SHP77 (cell line): ENCODE measurements at regions not wholly inside any gene's neighbourhood (a gene's known extent, or its start where the extent isn't known, plus 50 kb on each side); places are given as distances from the start of the nearest gene placed in this dataset.

Experiments used
- DNase-seq, 2 experiments: peaks; one replicate each; lab custom pipeline; 2025; lab: John Stamatoyannopoulos, UW

DNA sequence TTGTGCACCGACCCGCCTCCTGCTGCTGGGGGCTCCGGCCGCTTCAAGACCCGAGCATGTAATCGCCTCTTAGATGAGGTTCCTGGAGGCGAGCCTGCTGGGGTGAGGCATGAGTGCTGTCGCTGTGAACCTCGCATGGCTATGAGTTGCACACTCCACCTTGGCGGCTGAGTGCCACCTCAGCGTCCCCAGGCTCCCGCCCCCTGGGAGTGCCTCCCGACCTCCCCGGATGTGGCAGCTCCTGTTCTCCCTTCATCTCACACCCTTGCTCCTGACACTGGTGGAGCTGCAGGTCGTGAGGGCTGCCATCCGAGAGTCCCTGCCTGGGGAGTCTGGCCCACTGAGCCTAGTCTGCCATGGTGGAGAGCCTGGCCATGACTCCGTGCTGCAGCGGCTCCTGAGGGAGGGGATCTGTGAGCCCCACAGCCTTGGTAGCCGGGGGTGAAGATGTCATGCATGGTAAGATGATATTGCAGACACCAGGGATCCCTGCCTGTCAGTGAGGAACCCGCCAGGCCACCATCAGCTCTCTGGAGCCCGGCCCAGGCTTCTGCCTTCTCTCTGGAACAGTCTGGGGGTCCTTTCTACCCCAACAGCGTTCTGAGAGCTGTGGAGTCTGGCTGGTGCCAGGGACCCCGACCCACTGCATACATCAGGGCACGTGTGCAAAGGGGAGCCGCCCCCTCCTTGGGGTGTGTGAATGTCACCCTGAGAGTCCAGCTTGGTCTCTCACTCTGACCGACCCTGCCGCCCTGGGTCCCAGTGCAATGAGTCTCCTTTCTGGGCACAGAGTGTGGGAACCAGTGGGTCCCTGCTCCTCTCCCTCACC, 61.6 kb upstream of the HS6ST1 start:
- no peak for DNase-seq

DNA sequence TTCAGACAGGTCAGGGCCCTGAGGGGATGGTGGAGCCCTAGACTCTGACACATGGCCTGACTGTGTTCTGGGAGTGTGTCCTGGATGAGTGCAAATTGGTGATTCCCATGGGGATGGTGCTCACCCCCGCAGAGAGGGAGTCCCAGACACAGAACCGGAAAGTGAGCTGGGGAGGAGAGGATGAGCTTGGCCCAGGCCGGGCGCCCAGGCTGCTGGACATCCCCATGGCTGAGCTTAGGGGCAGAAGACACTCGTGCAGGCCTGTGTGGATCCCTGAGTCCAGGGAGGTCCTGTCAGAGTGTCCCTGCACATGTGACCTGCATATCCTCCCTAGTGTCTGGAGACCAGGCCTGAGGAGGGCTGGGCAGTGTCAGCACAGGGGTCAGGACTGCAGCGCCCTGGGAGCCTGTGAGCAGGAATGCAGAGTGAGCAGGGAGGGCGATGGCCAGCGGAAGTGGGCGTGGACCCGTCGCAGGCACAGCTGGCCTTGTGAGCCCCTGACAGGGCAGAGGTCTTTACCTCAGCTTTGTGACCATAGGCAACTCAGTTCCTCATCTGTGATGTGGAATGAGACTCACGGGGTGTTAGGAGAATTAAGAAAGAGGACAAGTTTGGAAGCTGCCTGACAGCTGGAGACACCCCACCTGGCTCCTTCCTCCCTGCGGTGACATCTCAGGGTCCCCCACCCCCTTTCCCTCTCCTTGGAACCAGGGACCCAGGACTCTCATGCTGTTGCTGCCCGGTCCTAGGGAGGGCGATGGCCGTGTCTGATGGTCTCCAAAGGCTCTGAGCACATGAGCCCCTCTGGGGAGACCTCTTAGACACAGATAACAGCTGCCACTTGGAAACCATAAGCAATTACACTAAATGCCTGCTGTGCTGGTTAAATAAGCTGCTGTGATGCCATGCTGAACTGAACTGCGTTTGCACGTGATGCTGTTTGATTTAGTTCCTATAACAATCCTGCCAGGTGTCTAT, 62.6 kb upstream of the HS6ST1 start:
- DNase-seq = no peak

DNA sequence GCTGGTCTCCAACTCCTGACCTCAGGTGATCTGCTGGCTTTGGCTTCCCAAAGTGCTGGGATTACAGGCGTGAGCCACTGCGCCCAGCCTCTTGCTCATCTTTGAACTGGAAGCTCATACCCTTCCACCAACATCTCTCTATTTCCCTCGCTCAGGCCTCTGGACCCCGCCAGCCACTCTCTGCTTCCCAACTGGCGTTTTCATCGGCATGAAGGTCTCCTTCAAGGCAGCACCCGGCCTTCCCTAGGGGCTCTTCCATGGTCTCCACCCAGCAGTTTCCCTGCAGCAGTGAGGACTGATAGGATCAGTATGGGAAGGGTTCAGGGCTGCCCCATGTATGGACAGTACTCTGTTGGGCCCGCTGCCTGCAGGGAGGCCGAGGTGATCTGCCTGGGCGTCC, 65.8 kb upstream of the HS6ST1 start:
- DNase-seq = no peak

DNA sequence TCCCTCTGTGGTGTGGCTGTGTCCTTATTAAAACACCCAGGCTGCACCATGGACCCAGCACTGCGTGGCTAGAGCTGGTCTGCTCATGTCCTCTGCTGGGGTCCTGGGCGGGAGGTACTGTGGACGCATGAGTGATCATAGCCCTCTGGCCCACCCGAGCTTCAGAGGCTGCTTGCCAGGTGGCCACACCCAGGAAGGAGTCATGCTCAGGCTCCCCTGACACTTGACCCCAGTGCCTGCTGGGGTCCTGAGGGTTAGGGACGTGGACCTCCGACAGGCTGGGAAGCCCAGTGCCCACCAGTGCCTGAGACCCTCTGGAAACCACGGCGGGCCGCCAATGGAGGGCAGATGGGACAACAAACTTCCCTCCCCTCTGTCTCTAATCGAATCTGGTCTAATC, 66.3 kb upstream of the HS6ST1 start:
- DNase-seq = no peak

DNA sequence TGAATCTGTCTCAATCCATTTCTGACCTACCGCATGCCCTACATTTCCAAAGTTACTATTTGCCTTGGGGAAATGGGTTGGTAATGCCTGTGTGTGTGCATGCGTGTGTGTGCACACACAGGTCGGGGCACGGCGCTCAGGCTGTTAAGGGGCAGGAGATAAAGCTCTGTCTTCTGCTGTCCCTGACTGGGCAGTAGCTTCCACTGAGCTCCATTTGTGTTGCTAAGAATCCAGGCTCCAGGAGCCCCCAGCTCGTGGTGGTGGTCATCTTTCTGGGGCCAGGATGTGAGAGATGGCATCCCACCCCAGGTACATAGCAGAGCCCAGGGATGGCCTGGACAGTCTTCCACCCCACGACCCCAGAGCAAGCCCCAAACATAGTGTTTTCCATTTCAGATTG, 66.7 kb upstream of the HS6ST1 start:
- no peak for DNase-seq

DNA sequence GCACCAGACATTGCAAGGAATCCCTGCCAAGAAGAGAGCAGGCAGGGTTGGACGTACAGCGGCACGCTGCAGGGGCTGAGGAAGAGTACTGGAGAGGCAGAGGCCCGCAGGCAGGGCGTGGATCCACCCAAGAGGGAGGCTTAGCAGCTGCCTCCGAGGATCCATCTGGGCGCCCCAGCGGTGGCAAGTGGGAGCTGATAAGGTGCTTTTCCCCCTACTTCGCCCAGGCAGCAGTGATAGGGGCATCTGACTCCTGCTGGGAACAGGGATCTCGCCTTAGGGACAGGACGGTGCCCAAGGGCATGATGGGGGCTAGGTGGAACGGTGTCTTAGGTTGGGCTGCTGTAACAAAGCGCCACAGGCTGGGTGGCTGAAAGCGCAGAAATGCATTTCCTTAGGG, 67.4 kb upstream of the HS6ST1 start:
- no peak for DNase-seq

DNA sequence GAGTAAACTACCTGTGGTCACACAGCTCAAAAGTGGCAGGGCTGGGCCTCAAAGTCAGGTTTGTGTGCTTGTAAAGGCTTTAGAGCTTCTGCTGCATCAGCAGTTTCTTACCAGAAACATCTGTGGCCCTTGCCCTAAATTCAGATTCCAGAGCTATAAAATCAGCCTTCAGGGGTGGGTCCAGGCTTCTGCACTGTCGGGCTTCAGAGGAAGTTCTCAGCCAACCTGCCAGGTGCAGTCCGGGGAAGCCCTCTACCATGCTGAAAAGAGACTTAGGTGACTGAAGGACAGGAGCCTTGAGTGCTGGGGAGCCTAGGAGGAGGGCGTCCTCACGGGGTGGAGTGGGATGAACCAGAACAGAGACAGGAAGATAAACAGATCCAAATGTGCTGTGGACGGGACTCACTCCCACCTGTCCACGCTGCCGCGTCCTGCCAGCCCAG, 69.9 kb upstream of the HS6ST1 start:
- no peak for DNase-seq

DNA sequence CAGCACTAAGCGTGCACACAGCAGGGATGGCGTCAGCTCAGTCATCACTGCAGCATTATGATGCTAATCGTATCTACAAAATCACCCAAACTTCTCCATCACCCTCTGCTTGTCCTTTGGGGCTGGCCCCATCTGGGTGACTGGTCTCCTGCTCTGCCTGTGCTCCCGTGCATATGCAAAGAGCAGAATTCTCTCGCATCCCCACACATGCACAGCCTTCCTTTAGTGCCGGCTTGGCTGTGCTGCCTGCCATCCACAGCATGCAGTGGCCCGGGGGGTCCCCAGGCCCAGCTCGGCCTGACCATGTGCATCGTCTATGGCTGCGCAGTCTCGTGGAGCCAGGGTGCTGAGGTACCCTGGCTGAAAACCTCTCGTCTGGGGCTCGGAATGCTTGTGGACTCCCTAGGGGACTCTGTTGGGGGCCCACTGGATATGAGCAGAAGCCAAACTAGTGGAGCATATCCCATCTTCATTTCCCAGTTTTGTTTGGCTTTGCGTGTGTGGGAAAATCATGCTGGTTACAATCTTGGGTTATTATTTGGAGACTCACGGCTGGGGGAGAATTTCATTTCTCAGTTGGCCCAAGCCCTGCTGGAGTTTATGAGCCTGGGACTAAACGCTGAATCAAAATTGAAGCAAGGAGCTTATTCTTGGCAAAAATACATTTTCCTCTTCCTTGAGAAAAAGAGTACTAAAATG, 70.9 kb upstream of the HS6ST1 start:
- DNase-seq = no peak

DNA sequence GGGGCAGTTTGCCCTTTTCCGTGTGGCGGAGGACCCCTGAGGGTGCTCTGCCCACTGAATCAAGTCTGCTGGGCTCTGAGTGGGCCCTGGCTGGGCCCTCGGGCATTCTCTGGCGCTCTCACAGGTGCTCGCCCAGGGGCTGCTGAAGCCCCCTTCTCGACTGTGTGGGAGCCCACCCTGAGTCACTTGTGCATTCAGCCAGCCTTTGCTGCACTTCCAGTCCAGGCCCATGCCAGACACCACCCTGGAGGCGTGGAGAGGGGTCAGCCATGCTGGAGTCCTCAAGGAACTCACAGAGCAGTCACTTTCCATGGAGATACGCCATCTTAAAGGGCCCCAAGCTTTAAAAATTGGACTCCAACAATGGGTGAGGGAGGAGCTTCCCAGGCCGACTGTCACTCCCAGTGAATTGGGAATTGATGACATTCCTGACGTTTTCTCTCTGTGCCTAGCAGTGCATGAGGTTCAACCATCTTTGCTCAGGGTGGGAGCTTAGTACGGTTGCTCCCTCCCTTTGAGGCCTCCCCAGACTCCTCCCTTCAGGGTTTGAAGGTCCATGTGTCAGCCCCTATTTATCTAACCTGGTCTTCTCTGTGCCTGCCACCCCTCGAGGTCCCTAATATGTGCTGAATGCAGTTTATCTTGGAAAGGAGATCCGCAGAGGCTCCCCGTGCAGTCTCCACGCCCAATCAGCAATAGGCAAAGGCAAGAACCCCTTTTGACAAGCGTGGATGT, 71.8 kb upstream of the HS6ST1 start:
- no peak for DNase-seq

DNA sequence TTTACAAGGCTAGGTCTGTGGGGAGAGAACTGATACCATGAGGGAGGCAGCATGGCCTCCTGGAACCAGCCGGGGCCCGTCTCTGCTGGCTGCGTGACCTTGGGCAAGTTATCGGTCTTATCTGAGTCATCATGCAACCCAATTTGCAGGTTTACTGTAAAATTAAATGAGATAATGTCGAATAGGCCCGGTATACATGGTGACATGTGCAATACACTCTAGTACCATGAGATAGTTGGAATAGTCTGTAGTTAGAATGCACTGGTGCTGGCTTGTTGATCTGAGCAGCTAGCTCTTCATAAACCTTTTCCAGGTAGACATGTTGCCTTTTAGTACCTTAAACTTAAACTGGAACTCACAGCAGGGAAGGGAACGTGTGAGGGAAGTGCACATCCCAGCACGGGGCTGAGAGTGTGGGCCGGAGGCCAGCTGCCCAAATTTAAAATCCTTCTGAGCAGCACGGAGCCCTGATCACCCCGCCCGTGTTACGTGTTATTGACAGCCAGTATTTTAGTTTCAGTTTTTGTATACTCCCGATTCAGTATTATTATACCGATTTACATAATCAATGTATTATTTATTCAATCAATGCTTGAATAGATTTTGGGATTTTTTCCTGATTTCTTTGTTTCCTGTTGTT, 72.4 kb upstream of the HS6ST1 start:
- no peak for DNase-seq

DNA sequence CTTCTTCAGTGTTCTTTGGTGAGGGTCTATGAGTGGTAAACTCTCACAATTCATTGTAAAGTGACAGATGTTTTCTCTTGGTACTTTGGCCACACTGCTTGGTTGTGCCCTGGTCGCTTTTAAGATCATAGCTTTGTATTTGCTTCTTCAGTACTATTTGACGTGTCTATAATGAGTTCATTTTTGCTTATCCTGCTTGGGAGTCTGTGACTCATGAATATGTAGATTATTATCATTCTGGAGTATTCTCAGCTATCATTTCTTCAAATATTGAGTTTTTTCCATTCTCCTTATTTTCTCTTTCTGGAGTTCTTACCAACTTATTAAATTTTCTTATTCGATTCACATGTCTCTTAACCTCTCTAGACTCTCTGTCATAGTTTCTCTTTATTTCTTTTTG, 73.0 kb upstream of the HS6ST1 start:
- no peak for DNase-seq

DNA sequence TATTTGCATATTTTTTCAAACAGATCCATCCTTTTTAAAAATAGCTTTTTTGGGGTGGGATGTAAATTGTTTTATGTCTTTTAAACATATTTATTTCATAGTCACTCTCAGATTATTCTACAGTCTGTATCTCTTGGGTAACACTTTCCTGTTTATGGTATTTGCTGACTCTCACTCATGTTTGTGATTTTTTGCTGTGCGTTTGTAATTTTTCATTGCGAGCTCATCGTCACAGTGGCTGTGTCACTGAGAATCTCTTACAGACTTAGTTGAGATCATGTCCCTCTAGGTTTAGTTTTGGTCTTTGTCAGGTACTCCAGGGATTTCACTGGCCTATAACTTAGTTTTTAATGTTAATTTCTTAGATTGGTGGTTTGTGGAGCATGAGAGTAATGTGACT, 73.5 kb upstream of the HS6ST1 start:
- no peak for DNase-seq

DNA sequence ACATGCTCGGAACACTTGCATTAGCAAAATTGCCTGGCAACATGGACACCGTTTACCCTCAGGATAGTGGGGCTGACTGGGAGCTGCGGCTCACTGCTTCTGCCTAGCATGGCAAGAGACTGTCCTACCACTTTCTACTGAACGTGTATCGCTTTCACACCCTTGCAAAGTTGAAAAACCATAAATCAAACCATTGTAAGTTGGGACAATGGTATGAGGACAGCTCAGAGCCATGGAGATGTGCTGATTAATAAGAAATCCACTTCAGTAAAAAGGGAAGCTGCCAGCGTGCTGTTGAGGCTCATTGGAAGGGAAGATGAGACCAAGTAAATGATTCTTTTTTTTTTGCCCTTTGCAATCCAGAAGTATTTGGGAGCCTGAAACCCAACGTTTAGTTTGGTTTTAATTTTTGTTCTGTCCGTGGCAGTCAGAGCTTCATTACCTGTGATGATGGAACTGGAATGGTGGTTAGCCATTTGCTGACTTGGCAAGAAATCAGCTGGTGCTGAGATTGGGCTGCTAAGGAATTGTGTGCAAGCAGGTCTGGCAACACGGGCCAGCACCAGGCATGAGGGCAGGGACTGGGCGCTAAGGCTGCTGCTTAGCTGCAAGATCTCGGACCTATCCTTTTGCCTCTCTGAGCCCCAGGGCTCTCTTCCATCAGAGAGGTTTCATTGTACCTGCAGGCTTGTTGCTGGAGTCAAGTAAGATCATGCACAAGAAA, 75.5 kb upstream of the HS6ST1 start:
- no peak for DNase-seq

DNA sequence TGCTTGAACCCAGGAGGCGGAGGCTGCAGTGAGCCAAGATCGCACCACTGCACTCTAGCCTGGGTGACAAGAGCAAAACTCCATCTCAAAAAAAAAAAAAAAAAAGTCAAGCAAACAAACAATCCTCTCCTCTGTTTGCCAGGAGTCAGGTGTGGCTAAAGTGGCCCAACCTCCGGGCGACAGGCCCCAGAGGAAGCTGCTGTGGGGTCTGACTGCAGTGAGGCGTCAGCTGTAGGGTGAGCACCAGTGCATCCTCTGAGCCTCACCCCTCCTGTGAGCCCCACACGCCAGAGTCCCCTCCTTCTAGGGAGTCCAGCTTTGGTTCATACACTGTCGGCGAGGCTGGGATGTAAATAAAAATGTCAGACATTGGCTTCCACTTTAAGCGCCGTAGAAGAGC, 76.5 kb upstream of the HS6ST1 start:
- no peak for DNase-seq

DNA sequence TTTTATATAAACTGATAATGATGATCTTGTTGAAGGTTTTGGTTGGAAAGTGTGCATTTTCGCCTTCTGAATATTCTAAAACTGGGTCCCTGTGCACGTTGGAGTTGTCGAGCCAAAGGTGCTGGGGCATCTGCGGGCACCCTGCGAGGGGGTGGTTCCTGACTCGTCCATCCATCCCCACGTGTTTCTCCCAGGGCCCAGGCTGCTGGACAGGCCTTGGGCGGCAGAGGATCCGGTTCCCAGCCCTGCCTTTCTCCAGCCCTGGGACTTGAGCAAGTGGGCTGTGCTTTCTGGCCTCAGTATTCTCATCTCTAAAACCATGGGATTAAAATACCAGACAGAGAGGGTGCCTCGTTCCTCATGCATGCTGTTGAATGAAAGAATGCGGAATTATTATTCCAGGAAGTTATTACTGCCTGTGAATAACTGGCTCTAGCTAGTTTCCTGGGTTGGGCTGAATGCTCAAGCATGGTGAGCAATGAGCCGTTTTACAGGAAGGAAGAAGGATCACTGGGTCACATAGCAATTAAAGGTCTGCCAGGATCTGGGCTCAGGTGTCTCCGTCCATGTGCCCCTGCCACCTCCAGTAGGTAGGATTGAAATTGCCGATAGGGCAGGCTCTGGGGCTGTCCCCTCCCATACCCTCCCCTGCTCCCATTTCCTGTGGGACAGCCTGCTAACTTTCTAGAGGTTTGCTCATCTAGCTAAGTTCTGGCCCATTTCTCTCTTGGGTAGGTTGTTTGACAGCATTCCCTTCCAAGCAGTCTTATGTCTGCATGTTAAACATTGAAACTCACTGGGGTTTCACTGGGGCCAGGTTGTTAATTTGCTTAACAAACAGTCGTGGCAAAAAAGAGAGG, 77.2 kb upstream of the HS6ST1 start:
- no peak for DNase-seq

DNA sequence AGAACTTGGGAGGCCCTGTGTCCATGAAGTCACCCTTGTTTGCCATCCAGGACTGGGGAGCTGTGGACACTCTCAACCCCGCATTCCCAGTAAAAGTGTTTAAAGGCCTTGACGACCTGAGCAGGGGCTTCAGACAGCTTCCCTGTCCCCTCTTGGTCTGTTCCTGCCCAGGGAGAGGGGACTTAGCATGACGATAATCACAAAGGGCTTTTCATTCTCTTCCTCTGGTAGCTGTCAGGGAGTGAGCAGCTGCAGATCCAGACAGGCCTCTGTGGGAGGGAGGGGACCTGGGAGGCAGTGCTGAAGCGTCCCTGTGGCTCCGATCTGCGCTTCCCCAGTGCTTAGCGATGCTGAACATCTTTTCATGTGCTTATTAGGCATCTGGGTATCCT, 77.8 kb upstream of the HS6ST1 start:
- DNase-seq = peak in 1 of 2 experiments; percentile 17

DNA sequence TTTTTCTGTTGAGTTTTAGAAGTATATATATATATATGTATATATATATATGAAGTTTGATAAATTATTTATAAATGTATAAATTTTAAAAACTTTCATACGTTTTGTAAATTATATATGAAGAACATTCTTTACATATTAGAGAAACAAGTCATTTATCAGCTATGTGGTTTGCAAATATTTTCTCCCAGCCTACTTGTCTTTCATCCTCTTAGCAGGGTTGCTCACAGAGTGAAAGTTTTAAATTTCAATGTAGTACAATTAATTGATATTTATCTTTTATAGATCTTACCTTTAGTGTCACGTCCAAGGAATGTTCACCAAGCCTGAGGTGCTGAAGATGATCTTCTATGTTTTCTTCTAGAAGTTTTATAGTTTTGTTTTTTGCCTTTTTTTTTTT, 78.3 kb upstream of the HS6ST1 start:
- DNase-seq = no peak

DNA sequence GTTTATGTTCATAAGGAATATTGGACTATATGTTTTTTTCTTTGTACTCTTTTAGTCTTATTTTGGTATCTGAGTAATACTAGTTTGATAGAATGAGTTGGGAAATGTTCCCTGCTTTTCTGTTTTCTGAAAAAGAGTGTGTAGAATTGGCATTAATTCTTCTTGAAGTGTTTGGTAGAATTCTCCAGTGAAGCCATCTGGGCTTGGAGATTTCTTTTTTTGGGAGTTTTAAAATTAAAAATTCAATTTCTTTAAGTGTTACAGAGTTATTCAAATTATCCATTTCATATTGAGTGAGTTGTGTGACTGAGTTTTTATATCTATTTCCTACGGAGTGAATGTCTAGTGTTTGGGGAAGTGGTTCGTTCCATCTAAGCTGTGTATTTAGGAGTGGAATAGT, 80.6 kb upstream of the HS6ST1 start:
- DNase-seq = no peak

DNA sequence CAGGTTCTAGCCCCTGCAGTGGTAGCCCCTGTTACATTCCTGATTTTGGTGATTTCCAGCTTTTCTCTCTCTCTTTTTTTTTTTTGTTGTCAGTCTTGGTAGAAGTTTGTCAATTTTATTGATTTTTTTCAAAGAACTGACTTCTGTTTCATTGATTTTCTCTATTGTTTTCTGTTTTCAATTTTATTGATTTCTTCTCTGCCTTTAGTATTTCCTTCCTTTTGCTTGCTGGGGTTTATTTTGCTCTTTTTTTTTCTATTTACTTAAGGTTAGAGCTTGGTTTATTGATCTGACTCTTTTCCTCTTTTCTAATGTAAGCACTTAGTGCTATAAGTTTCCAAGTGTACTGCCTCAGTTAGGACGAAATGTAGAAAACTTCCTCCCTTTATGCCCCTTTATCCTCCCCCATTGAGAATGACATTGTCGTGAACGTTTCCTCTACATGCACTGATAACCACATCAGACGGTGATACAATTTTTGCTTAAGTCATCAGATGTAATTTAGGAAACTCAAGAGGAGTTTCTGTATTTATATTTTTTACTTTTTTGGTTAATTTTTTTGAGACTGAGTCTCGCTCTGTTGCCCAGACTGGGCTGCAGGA, 81.1 kb upstream of the HS6ST1 start:
- no peak for DNase-seq
